HG03039 (cell line): ENCODE measurements at regions not wholly inside any gene's neighbourhood (a gene's known extent, or its start where the extent isn't known, plus 50 kb on each side); places are given as distances from the start of the nearest gene placed in this dataset.

Experiments used
- ATAC-seq: cut with Tn5 transposase; IDR thresholded peaks from one replicate; pipeline ENCODE4 v1.9.1; 2021; ENCODE audit warnings: mild to moderate bottlenecking, moderate library complexity; ENCODE audit not compliant: unreplicated experiment

GRCh38 chr11:116420770-116421528 lies 351.8 kb downstream of the BUD13 start:
- ATAC-seq = no peak

GRCh38 chr11:116420030-116420429 lies 352.8 kb downstream of the BUD13 start:
- ATAC-seq = no peak

- no peak for ATAC-seq
These were observed 354.3 kb downstream of the BUD13 start for GRCh38 chr11:116418388-116419041.

GRCh38 chr11:116416852-116417251 lies 355.9 kb downstream of the BUD13 start:
- no peak for ATAC-seq

- no peak for ATAC-seq
These were observed 357.7 kb downstream of the BUD13 start for GRCh38 chr11:116415095-116415494.

- no peak for ATAC-seq
These were observed 358.4 kb downstream of the BUD13 start for GRCh38 chr11:116414357-116414880.

GRCh38 chr11:116413301-116414242 lies 359.2 kb downstream of the BUD13 start:
- ATAC-seq = no peak

GRCh38 chr11:116412118-116412889 lies 360.5 kb downstream of the BUD13 start:
- ATAC-seq = no peak

- ATAC-seq = no peak
These were observed 363.5 kb downstream of the BUD13 start for GRCh38 chr11:116409238-116409637.

- no peak for ATAC-seq
These were observed 366.7 kb downstream of the BUD13 start for GRCh38 chr11:116406042-116406441.

GRCh38 chr11:116404462-116404798 lies 368.4 kb downstream of the BUD13 start:
- no peak for ATAC-seq

GRCh38 chr11:116403794-116404461 lies 368.9 kb downstream of the BUD13 start:
- no peak for ATAC-seq

GRCh38 chr11:116400081-116400480 lies 372.7 kb downstream of the BUD13 start:
- ATAC-seq = no peak

- no peak for ATAC-seq
These were observed 375.1 kb downstream of the BUD13 start for GRCh38 chr11:116397602-116398084.

GRCh38 chr11:116396331-116396730 lies 376.5 kb downstream of the BUD13 start:
- ATAC-seq = no peak

GRCh38 chr11:116394022-116394421 lies 378.8 kb downstream of the BUD13 start:
- ATAC-seq = no peak

- ATAC-seq = no peak
These were observed 381.8 kb downstream of the BUD13 start for GRCh38 chr11:116390963-116391362.

GRCh38 chr11:116388146-116388545 lies 384.6 kb downstream of the BUD13 start:
- ATAC-seq = no peak

- no peak for ATAC-seq
These were observed 385.1 kb downstream of the BUD13 start for GRCh38 chr11:116387641-116388040.
